OCI-LY7 (cell line): ENCODE measurements at regions not wholly inside any gene's neighbourhood (a gene's known extent, or its start where the extent isn't known, plus 50 kb on each side); places are given as distances from the start of the nearest gene placed in this dataset.

ENCODE experiments used
- EZH2phosphoT487 ChIP-seq: fragments of 200-600 bp; sonication (generic); IDR thresholded peaks from 2 replicates; pipeline ENCODE4 v1.6.1; 2018; ENCODE audit warnings: low read depth, borderline replicate concordance, mild to moderate bottlenecking, mixed run types, antibody characterized with exemption, low read length, moderate library complexity, mixed read lengths
- TF ChIP-seq, protein P1 (sequence below): fragments of 200-600 bp; sonication (generic); conservative IDR thresholded peaks from 2 replicates; pipeline ENCODE4 v1.5.1; 2014; ENCODE audit warnings: mild to moderate bottlenecking, antibody characterized with exemption, low read length, moderate library complexity, mixed read lengths

DNA sequence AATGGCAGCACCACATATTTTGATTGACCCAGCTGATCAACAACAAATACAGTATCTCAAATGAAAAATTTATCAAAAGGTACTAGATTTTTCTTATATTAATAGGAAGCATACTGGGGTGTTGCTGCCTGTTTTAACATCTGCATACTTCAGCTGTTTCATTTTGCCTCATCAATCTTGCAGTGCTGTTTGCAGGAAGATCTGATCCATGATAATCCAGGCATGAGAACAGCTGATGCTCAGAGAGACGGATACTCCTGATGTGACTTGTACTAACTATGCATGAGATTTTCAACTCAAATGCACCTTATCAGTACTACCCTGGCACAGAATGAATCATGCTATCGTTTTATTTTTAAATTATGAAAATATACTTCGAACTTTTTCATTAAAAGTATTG is 2136.8 kb downstream of the PCDH9 start:
- TF ChIP-seq, protein P1, sequence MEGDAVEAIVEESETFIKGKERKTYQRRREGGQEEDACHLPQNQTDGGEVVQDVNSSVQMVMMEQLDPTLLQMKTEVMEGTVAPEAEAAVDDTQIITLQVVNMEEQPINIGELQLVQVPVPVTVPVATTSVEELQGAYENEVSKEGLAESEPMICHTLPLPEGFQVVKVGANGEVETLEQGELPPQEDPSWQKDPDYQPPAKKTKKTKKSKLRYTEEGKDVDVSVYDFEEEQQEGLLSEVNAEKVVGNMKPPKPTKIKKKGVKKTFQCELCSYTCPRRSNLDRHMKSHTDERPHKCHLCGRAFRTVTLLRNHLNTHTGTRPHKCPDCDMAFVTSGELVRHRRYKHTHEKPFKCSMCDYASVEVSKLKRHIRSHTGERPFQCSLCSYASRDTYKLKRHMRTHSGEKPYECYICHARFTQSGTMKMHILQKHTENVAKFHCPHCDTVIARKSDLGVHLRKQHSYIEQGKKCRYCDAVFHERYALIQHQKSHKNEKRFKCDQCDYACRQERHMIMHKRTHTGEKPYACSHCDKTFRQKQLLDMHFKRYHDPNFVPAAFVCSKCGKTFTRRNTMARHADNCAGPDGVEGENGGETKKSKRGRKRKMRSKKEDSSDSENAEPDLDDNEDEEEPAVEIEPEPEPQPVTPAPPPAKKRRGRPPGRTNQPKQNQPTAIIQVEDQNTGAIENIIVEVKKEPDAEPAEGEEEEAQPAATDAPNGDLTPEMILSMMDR: no peak
- TF ChIP-seq EZH2phosphoT487: no peak
